ENCODE measurements at regions not wholly inside any gene's neighbourhood (a gene's known extent, or its start where the extent isn't known, plus 50 kb on each side); places are given as distances from the start of the nearest gene placed in this dataset.
A peak's percentile ranks its signal among the peaks of the same experiment; 100 is the strongest.

- no peak for DNase-seq
Measured at GRCh38 chr17:79414793-79415211, 196.0 kb downstream of the RBFOX3 start.

DNA sequence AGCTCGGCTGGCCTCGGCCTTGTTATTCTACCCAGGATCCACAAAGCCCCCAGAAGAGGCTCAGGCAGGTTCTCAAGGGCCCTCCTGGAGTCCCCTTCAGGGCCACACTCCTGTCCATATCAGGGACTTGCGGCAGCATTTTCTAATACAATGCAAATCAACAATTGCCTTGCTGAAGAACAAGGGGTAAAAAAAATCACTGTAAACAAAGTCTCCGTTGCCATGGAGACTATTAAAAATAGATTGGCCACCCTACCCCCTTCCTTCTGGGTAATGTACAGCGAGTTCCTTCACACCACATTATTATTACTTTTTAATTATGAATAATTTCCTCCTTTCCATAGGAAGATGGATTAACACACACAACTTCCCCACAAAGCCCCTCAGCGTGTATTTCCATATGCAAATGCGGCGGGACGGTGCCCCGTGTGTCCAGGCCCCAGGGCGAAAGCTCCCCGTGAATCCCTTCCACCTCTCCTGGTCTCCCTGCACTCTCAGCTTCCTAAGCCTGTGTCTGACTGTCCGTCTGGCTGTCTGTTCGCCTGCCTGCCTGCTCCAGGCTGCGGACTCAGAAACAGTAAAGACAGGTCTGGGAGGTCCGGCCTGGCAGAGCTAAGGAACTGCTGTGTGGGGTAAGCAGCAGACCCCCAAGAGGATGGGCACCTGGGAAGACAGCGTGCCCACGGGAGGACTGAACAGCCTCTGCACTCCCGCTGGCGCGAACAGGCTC, 196.6 kb downstream of the RBFOX3 start:
- no peak for DNase-seq

- DNase-seq = no peak
Measured at GRCh38 chr17:79413611-79414010, 197.2 kb downstream of the RBFOX3 start.

GRCh38 chr17:79412886-79413390, 197.9 kb downstream of the RBFOX3 start:
- DNase-seq = no peak

DNA sequence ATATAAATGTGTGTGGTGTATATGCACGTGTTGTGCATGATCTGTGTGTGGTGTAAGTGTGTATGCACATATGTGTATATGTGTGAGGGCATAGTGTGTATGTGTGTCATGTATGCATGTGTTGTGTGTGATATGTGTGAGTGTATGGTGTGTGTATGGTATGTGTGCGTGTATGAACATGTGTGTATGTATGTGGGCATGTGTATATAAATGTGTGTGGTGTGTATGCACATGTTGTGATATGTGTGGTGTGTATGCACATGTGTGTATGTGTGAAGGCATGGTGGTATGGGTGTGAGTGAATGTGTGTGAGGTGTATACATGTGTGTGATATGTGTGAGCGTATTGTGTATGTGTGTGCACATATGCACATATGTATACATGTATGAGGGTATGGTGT, 198.7 kb downstream of the RBFOX3 start:
- DNase-seq = no peak

DNA sequence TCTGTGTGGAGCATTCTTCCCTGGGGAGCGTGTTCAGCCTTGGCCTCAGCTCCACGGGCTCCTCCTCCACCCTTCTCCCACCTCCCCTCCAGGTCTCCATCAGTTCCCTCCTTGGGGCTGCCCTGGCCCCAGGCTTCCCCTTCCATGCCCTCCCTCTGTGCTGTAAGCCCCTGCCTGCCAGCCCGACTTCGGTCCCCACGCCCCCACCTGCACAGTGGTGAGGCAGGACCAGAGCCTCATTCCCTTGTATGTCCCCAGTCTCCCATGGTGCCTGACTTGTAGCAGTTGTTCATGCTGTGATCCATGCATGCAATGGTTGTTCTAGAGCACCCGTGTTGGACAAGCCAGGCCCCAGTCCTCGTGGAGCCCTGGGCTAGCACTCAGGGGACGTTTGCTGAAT, 199.4 kb downstream of the RBFOX3 start:
- DNase-seq = no peak

DNA sequence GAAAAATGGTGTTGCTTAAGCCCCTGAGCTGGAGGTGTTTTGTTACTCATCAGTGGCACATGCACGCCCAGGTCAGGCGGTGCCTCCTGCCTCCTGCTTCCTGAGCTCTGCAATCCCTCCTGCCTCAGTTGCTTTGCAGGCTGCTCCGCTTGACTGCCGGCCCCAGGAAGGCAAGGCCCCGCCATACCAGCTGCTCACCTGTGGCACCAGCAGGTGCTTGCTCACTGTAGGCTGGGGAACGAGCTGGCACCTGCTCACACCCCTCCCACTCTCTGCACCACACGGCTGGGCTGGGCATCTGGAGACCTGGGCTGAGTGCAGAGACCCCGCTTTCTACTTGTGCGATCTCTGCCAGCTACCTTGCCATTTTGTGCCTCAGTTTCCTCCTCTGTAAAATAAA, 200.2 kb downstream of the RBFOX3 start:
- no peak for DNase-seq

GRCh38 chr17:79408251-79408650, 202.6 kb downstream of the RBFOX3 start:
- DNase-seq = no peak

DNA sequence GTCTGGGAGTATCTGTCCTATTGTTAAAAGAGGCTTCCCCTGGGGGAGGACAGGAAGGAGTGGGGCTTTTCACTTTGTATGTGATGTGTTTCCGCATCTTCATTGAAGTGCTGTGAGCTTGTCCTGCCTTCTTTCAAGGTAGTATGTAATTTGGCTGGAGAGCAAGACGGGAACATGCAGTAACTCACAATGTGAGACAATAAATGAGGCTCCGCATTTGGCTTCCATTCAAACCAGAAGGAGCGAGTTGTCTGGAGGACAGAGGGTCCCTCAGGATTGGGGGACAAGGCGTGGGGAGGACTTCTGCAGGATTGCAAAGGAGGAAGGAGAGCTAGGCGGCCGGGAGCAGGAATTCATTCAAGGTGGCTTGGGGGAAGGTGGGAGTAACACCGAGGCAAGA, 203.5 kb downstream of the RBFOX3 start:
- no peak for DNase-seq

DNA sequence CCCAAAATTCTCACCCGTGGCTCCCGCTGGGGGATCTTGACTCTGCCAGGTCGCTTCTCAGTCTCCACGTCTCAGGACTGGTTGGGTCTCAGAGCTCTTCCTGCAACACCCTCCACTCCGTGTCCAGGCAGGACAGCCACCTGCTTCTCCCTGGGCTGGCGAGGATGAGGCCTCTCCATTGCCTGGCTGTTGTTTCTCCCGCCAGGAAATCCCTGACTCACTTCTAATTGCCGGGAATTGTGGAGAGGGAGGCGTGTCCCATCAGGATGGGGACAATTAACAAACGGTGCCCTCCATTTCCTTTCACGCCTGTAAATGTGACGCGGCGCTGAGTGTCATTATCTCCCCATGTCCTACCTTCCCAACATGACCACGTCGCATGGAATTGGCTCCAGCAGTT, 204.5 kb downstream of the RBFOX3 start:
- no peak for DNase-seq

DNA sequence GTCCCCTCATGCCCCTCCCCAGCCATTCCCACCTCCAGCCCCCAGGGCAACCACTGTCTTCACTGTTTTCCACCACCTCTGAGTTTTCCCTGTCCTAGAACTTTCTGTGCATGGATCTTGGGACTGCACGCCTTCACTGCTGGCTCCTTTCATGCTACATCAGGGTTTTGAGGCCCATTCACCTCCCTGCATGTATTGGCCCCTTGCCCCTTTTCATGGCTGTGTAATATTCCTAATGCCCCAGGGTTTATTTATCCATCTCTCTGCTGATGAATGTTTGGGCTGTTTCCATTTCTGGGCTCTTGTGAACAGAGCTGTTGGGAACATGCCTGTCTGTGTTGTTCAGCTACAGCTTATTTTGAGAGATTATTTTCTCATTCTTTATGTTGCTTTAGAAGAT, 205.0 kb downstream of the RBFOX3 start:
- no peak for DNase-seq

- no peak for DNase-seq
Measured at GRCh38 chr17:79404136-79404911, 206.5 kb downstream of the RBFOX3 start.

DNA sequence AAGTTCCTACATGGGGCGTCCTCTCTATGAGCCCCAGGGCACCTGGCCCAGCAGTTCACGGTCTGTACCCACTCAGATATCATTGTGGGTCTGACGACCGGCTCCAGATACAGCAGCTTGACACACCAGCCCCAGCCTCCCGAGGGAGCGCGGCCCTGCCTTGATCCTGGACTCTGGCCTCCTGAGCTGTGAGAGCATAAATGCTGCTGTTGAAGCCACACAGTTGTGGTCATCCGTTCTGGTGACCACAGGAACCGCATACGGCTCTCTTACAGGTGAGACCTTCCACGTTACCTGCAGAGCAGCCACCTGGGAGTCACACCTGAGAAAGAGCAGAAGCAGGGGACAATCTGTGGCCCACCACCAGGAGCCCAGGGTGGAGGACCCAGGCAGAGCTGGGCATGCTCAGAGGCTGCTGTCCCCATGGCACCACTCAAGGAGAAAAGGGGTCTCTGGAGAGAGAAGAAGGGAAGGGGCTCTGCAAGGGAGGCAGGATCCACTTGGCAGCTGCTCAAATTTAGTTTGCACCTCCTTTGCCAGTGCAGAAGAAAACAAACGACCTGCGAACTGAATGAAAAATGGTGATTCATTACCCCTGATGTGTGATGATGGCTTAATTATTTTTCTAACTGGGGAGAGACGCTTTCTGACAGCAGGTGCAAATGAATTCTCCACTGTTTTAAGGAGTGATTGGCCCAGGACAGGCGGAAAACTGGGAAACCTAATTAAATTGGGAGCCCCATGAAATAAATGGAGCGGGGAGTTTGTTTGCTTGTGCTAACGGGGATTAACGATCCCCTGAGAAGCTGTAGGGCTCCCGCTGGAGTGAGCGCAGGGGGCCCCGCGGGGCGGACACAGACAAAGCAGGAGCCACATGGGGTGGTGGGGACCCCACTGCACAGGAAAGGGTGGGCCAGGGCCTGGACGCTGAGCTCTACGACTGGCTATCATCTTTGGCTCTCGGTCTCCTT, 208.9 kb downstream of the RBFOX3 start:
- DNase-seq = no peak

- DNase-seq = peak; percentile 24 to 65
Measured at GRCh38 chr17:79400989-79401703, 209.7 kb downstream of the RBFOX3 start.

DNA sequence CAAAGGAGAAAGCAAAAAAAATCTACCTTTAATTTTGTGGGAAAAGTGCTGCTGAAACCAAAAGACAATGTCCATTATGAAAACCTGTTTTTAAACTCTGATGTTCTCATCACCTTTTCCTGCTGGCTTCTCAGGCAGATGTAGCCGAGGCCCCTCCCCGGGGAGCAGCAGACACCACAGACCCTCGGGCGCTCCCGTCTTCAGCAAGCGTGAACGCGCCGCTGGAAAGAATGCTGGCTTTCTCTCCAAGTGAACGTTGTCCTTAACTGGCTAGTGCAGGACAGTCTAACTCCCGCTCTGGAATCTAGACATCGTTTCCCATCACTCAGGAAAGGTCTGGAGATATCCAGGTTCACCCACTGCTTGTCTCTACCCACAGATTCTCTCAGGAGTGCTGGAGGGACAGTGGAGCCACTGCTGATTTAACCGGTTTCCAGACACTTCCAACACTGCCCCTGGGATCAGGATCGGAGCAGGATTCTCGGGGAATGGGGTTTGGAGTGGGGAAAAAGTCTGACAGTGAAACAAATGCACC, 211.2 kb downstream of the RBFOX3 start:
- no peak for DNase-seq

GRCh38 chr17:79398441-79398840, 212.4 kb downstream of the RBFOX3 start:
- DNase-seq = no peak

DNA sequence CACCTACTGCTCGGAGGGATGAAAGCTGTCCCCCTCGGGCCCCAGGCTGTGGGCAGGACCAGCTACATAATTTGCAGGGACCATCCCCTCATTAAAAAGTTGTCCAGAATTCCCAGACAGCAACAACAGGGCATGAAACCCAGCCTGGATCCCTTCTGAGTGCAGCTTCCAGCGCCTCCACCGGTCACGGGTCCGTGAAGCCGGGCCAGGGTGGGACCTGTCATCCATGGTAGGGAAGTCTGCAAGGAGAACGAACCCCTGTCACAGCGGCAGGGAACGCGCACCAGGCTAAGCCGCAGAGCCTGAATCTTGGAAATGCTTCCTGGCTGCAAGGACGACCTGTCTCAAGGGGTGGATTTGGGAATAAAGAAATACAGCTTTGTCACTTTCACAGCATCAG, 214.2 kb downstream of the RBFOX3 start:
- no peak for DNase-seq

GRCh38 chr17:79395545-79395944, 215.3 kb downstream of the RBFOX3 start:
- DNase-seq = no peak

DNA sequence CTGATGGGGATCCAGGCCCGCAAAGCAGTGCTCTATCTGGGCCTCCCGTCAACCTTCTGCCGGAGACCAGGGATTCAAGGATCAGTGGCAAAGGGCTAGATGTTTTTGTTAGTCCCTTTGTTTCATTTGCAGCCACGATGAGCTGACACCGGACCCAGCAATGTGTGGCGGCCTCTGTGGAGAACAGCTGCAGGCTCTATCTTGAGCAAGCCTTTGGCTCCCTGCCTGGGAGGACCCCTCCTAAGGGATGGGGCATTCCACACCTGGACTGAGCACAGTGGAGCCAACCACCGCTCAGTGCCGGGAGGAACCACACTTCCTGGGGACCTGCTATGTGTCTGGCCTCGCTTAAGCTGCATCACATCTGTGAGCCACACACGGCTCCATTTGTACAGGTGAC, 215.8 kb downstream of the RBFOX3 start:
- DNase-seq = no peak

DNA sequence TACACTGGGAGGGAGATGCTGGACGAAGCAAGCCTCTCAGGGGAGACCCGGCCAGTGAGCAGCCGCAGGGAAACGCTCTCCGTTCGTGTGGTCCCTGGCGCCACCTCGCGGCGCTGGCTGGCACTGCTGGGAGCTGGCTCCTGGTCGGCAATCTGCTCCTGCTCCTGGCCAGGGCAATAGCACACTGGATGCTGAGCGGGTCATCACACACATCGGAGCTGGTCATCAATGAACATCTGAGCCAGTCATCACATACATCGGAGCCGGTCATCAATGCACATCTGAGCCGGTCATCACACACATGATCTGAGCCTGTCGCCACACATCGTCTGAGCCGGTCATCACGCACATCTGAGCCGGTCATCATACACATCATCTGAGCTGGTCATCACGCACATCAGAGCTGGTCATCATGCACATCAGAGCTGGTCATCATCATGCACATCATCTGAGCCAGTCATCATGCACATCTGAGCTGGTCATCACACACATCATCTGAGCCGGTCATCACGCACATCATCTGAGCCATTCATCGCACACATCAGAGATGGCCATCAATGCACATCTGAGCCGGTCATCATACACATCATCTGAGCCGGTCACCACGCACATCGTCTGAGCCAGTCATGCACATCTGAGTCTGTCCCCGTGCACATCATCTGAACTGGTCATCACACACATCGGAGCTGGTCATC, 217.3 kb downstream of the RBFOX3 start:
- DNase-seq = peak; percentile 13 to 39

DNA sequence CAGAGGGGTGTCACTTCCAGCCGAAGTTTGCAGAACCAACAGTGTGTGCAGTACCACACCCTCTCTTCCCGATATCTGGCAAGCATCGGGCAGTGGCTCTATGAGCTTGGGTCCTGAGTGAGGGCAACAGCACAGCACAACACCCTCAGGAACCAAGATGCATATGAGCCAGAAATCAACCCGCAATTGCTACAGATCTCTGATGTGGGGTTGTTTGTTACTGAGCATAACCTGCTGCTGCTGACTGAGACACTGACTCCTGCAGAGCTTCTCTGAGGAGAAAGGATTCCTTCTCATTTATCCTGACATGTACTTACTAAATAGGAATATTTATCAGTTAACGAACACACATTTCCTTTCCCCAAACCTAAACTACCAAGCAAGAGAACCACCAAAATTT, 218.3 kb downstream of the RBFOX3 start:
- DNase-seq = no peak
